H1 (cell line): ENCODE measurements at regions not wholly inside any gene's neighbourhood (a gene's known extent, or its start where the extent isn't known, plus 50 kb on each side); places are given as distances from the start of the nearest gene placed in this dataset.

Source experiments
- CTCF ChIP-seq, 3 experiments: IDR thresholded peaks; 1 replicate in 2 of 3; 2 replicates in 1 of 3; pipeline versions ENCODE4 v1.5.1 to v1.6.1; 2011; ENCODE audit warnings: low read length in 3 of 3, mild to moderate bottlenecking in 3 of 3, inconsistent platforms in 2 of 3, low read depth in 1 of 3, moderate library complexity in 1 of 3; ENCODE audit not compliant: insufficient read depth in 1 of 3; ENCODE audit errors: control extremely low read depth in 1 of 3
- EZH2 ChIP-seq: fragments of 200-600 bp; sonication (generic); IDR thresholded peaks from 2 replicates; pipeline ENCODE4 v1.7.1; 2012; ENCODE audit warnings: low read depth, mild to moderate bottlenecking, moderate library complexity, low read length, inconsistent platforms; ENCODE audit not compliant: severe bottlenecking
- JUND ChIP-seq: IDR thresholded peaks from 2 replicates; pipeline ENCODE4 v1.6.1; 2011; ENCODE audit warnings: mild to moderate bottlenecking, improper control_type of control experiment, low read length
- POLR2A ChIP-seq, 2 experiments: IDR thresholded peaks; 1 replicate in 1 of 2; 2 replicates in 1 of 2; pipeline ENCODE4 v1.6.1; 2011; ENCODE audit warnings: low read depth in 2 of 2, low read length in 2 of 2, mild to moderate bottlenecking in 2 of 2; ENCODE audit errors: control extremely low read depth in 1 of 2
- SAP30 ChIP-seq: fragments of 300-600 bp; sonication (generic); IDR thresholded peaks from 2 replicates; pipeline ENCODE4 v1.7.1; 2012; ENCODE audit warnings: low read length, moderate library complexity, mild to moderate bottlenecking, inconsistent platforms; ENCODE audit not compliant: insufficient read depth, insufficient replicate concordance
- TEAD4 ChIP-seq: IDR thresholded peaks from 2 replicates; pipeline ENCODE4 v1.6.1; 2012; ENCODE audit warnings: low read depth, low read length, inconsistent platforms, mixed read lengths

GRCh38 chr14:104268725-104269436 is 130.5 kb downstream of the KIF26A start:
- TF ChIP-seq CTCF (IDR thresholded peaks at IDR 0.05; ENCODE audit: control extremely low read depth in 1 of 3, insufficient read depth in 1 of 3, low read depth in 1 of 3, low read length in 3 of 3), result no peak
- no peak for TF ChIP-seq SAP30
- no peak for TF ChIP-seq TEAD4
- TF ChIP-seq JUND, result no peak
- TF ChIP-seq POLR2A (IDR thresholded peaks at IDR 0.05; ENCODE audit: control extremely low read depth in 1 of 2, low read depth in 2 of 2, low read length in 2 of 2), result no peak
- no peak for TF ChIP-seq EZH2
